ENCODE measurements at regions not wholly inside any gene's neighbourhood (a gene's known extent, or its start where the extent isn't known, plus 50 kb on each side); places are given as distances from the start of the nearest gene placed in this dataset.
"Not testable (repeated sequence)": the region's sequence is repeated elsewhere in the genome, so short reads cannot be mapped to it uniquely, and the experiment has no call there.

DNA sequence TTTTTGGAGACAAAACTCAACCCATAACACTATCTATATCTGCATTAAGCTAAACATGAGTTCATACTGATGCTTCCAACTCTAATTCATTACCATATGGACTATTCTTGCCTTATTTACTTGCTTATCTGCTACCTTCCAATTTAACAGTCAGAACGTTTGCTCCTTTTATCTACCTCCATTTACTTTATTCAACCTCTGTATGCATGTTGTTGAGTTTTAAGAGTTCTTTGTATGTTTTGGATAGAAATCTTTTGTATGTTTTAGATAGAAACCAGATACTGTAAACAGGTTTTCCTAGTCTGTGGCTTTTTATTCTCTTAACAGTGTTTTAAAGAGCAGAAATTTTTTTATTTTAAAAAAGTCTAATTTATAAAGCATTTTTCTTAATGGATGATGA, 542.2 kb upstream of the NDST4 start:
- no peak for DNase-seq
- ChIA-PET POLR2A (no interaction called here), CTCF (no interaction called here)
- no peaks in the 10 kb centered on the region for H3K9me3 Mint-ChIP-seq (ENCODE audit: insufficient read depth)
- H3K36me3 Mint-ChIP-seq (ENCODE audit: low read depth) = no peaks in the 10 kb centered on the region
- H3K27ac Mint-ChIP-seq = no peak overlapping the region
- no peak for ATAC-seq
- no peaks in the 10 kb centered on the region for H3K4me1 Mint-ChIP-seq (ENCODE audit: low read depth)
- H3K27me3 Mint-ChIP-seq (ENCODE audit: low read depth) = no peaks in the 10 kb centered on the region
- H3K4me3 Mint-ChIP-seq = no peak overlapping the region

DNA sequence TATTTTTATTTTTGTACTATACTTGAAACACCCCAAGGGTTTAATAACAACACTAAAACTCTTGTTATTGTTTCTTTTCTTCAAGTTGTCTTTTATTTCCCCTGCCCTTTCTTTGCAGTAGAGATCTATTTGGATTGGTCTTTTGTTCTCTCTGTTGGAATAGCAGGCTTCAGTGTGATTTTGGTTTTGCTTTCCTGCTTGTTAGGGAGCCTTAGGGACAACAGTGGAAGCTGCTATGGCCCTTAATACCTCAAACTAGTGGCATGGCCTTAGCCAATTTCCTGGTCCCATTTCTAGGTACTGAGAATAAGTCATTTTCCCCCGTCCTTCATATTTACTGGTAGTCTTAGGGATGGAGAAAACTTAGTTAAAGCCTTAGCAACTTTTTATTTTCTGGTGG, 535.4 kb upstream of the NDST4 start:
- Mint-ChIP-seq H3K27ac (no peak overlapping the region), H3K27me3 (ENCODE audit: low read depth) (no peaks in the 10 kb centered on the region), H3K4me1 (ENCODE audit: low read depth) (no peaks in the 10 kb centered on the region), H3K36me3 (ENCODE audit: low read depth) (no peaks in the 10 kb centered on the region), H3K9me3 (ENCODE audit: insufficient read depth) (peaks cover 3% of the 10 kb centered on the region), H3K4me3 (no peak overlapping the region)
- ChIA-PET CTCF (no interaction called here), POLR2A (no interaction called here)
- no peak for DNase-seq
- no peak for ATAC-seq

DNA sequence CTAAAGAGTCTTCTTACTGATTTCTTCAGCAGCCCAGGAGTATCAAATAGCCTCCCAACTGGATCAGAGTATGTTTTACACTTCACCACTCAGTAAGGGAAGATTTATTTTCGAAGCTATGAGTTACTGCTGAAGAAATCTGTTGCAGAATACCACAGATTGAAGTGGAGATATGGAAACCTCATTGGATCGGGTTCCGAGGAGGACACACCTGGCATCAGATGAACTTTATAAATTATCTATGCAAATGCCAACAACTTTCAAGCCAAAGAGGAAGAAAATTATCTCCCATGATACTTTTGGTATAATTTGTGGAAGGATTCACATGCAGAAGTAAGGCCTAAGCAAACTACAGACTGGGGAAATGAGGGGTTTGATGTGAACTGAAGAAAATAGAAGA, 515.9 kb upstream of the NDST4 start:
- Mint-ChIP-seq H3K27ac (no peak overlapping the region), H3K4me1 (ENCODE audit: low read depth) (no peaks in the 10 kb centered on the region), H3K27me3 (ENCODE audit: low read depth) (no peaks in the 10 kb centered on the region), H3K9me3 (ENCODE audit: insufficient read depth) (no peaks in the 10 kb centered on the region), H3K36me3 (ENCODE audit: low read depth) (no peaks in the 10 kb centered on the region), H3K4me3 (no peak overlapping the region)
- POLR2A ChIA-PET = no interaction called here
- CTCF ChIA-PET = no interaction called here
- DNase-seq = no peak
- ATAC-seq = no peak

DNA sequence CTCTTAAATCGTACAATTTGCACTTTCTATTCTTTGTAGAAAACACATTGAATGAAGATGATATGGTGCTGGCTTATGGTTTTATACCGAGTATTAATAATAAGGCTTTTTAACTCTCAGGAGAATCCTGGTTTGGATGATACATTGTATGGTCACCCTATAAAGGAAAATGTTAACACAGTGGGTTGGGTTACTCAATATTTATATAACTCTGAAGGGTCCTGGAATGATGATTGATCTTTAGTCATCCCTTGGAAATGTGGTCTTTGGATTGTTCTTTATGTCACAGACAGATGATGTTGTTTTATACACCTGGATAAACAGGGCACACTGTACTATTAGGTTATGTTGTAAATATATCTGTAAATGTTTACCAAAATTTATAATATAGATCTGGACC, 496.2 kb upstream of the NDST4 start:
- no peak for DNase-seq
- Mint-ChIP-seq H3K36me3 (ENCODE audit: low read depth) (no peaks in the 10 kb centered on the region), H3K9me3 (ENCODE audit: insufficient read depth) (no peaks in the 10 kb centered on the region), H3K27me3 (ENCODE audit: low read depth) (no peaks in the 10 kb centered on the region), H3K27ac (no peak overlapping the region), H3K4me3 (no peak overlapping the region), H3K4me1 (ENCODE audit: low read depth) (no peaks in the 10 kb centered on the region)
- ChIA-PET CTCF (no interaction called here), POLR2A (no interaction called here)
- no peak for ATAC-seq

DNA sequence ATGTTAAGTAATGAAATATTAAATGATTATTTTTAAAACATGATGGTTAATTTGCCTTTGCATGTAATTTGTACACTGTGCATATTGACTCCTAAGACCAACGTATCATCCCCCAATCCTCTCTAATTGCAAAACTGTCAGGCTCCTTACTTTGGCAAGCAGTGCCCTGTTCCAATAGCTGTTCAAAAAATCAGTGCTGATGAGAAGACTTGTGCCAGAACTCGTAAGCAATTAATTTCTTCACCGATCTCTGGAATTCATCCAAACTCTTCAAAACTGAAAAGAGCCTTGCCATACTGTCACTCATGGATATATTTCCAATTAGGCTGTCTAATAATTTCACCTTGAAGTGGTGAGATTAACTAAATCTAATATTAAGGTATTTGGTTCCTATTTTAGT, 493.9 kb upstream of the NDST4 start:
- no peaks in the 10 kb centered on the region for H3K36me3 Mint-ChIP-seq (ENCODE audit: low read depth)
- no peaks in the 10 kb centered on the region for H3K4me1 Mint-ChIP-seq (ENCODE audit: low read depth)
- no peaks in the 10 kb centered on the region for H3K9me3 Mint-ChIP-seq (ENCODE audit: insufficient read depth)
- CTCF ChIA-PET = no interaction called here
- H3K27me3 Mint-ChIP-seq (ENCODE audit: low read depth) = no peaks in the 10 kb centered on the region
- POLR2A ChIA-PET = no interaction called here
- H3K4me3 Mint-ChIP-seq = no peak overlapping the region
- no peak overlapping the region for H3K27ac Mint-ChIP-seq
- DNase-seq (no peak), ATAC-seq (no peak)

DNA sequence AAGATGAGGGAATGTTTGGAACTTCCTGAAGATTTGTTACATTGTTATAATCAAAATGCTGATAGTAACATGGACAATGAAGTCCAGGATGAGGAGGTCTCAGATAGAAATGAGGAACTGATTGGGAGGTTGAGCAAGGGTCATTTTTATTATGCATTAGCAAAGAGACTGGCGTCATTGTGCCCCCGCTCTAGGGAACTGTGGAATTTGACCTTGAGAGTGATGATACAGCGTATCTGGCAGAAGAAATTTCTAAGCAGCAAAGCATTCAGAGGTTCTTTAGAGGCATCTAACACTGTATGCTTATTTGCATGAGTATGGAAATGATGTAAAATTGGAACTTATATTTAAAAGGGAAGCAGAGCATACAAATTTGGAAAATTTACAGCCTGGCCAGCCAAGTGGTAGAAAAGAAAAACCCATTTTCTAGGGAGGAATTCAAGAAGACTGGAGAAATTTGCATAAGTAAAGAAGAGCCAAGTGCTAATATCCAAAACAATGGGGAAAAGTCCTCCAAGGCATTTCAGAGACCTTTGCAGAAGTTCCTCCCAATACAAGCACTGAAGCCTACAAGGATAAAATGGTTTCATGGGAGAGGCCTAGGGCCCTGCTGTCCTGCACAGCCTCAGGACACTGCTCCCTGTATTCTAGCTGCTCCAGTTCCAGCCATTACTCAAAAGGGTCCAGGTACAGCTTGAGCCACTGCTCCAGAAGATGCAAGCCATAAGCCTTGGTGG, 483.0 kb upstream of the NDST4 start:
- ChIA-PET CTCF (no interaction called here), POLR2A (no interaction called here)
- Mint-ChIP-seq H3K27ac (no peak overlapping the region), H3K27me3 (ENCODE audit: low read depth) (no peaks in the 10 kb centered on the region), H3K4me3 (no peak overlapping the region), H3K9me3 (ENCODE audit: insufficient read depth) (no peaks in the 10 kb centered on the region), H3K4me1 (ENCODE audit: low read depth) (no peaks in the 10 kb centered on the region), H3K36me3 (ENCODE audit: low read depth) (no peaks in the 10 kb centered on the region)
- DNase-seq (no peak), ATAC-seq (no peak)

DNA sequence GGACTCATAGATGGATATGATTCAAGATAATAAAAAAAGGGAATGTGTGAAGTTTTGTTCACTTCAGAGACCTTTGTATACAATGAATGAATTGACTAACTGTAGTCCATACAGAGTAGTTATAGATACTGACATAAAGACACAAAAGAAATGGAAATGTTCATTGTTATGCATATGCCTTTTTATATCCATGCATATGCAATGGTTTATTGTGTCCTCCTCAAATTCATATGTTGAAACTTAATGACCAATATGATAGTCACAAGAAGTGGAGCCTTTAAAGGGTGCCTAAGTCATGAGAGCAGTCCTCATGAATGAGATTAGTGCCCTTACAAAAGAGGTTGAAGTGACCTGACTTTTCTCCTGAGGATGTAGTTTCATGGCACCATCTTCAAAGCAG, 467.5 kb upstream of the NDST4 start:
- H3K27ac Mint-ChIP-seq = no peak overlapping the region
- ATAC-seq (no peak), DNase-seq (no peak)
- H3K9me3 Mint-ChIP-seq (ENCODE audit: insufficient read depth) = no peaks in the 10 kb centered on the region
- no peaks in the 10 kb centered on the region for H3K27me3 Mint-ChIP-seq (ENCODE audit: low read depth)
- H3K36me3 Mint-ChIP-seq (ENCODE audit: low read depth) = no peaks in the 10 kb centered on the region
- H3K4me1 Mint-ChIP-seq (ENCODE audit: low read depth) = no peaks in the 10 kb centered on the region
- POLR2A ChIA-PET = no interaction called here
- no peak overlapping the region for H3K4me3 Mint-ChIP-seq
- CTCF ChIA-PET = no interaction called here

DNA sequence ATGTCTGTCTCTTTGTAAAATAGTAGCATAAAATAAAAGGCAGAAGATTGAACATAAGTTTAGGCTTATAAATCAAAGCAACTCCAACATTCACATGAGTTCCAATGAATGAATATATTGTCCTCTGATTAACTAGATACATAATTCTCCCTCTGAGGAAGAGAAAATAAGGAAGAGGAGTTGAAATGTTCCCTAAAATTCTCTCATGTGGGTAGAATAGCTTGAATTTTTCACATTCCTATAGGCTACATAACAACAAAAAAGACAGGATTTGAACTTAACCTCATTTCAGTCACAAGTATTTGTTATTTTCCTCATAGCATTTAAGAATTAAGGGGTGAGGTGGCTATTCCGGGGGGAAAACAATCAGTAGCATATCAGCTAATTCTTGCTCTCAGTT, 462.4 kb upstream of the NDST4 start:
- ChIA-PET CTCF (no interaction called here), POLR2A (no interaction called here)
- no peak for ATAC-seq
- Mint-ChIP-seq H3K4me3 (no peak overlapping the region), H3K27ac (no peak overlapping the region), H3K9me3 (ENCODE audit: insufficient read depth) (no peaks in the 10 kb centered on the region), H3K27me3 (ENCODE audit: low read depth) (no peaks in the 10 kb centered on the region), H3K36me3 (ENCODE audit: low read depth) (no peaks in the 10 kb centered on the region), H3K4me1 (ENCODE audit: low read depth) (no peaks in the 10 kb centered on the region)
- no peak for DNase-seq

DNA sequence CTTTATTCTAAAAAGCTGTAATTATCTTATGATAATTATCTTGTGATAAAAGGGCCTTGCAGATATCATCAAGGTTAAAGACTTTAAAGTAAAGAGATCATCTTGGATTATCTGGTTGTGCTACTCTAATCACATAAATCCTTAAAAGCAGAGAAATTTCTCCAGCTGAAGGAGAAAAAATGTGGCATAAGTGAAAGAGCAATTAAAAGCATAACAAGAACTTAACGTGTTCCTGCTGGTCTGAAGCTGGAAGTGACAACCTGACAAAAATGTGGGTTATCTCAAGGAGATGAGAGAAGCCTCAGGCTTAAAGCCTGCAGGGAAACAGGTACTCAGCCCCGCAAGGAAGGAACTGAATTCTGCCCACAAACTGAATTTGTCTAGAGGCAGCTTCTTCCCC, 449.1 kb upstream of the NDST4 start:
- H3K27me3 Mint-ChIP-seq (ENCODE audit: low read depth) = no peaks in the 10 kb centered on the region

DNA sequence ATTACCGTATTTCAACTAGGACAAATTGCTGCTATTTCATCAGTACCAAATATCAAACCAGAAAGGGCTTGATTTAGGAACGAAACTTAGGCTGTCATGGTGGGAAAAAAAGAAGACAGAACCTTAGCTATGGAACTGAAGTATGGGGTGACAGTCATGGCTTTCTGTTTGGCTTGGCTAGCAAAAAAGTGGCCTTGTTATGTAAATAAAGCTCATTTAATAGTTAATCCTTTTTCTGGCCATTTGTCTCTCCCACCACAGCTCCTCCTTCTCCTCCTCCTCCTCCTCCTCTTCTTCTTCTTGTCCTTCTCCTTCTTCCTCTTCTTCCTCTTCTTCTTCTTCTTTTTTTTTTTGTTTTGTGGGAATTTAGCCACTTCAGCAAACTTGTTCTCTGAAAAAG, 434.7 kb upstream of the NDST4 start:
- H3K27me3 Mint-ChIP-seq (ENCODE audit: low read depth) = no peaks in the 10 kb centered on the region
- H3K4me3 Mint-ChIP-seq = no peak overlapping the region
- DNase-seq (no peak), ATAC-seq (no peak)
- no peak overlapping the region for H3K27ac Mint-ChIP-seq
- no peaks in the 10 kb centered on the region for H3K4me1 Mint-ChIP-seq (ENCODE audit: low read depth)
- CTCF ChIA-PET = no interaction called here
- no peaks in the 10 kb centered on the region for H3K9me3 Mint-ChIP-seq (ENCODE audit: insufficient read depth)
- POLR2A ChIA-PET = no interaction called here
- no peaks in the 10 kb centered on the region for H3K36me3 Mint-ChIP-seq (ENCODE audit: low read depth)

More for the DNA sequence above, 449.1 kb upstream of the NDST4 start:
- ATAC-seq = no peak
- no peak for DNase-seq
- CTCF ChIA-PET = no interaction called here
- Mint-ChIP-seq H3K27ac (no peak overlapping the region), H3K9me3 (ENCODE audit: insufficient read depth) (no peaks in the 10 kb centered on the region), H3K4me1 (ENCODE audit: low read depth) (no peaks in the 10 kb centered on the region), H3K36me3 (ENCODE audit: low read depth) (no peaks in the 10 kb centered on the region), H3K4me3 (no peak overlapping the region)
- POLR2A ChIA-PET = no interaction called here

DNA sequence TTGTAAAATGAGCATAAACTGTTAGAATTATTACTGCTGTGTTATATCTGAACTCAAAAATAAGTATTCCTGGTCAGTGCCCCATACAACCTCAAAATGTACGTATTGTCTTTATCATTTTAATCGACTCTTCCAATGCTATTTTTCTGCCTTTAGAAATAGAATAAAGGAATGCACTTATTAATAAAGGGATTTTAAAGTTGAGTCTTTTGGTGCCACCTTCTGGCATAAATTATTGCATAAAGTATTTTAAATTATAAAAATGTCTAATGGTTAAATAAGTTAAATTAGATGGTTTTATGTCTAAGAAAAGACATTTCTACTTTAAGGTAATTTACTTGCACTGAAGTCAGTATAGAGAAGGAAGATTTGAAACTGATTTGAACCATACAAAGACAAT, 424.0 kb upstream of the NDST4 start:
- Mint-ChIP-seq H3K9me3 (ENCODE audit: insufficient read depth) (no peaks in the 10 kb centered on the region), H3K4me3 (no peak overlapping the region), H3K27me3 (ENCODE audit: low read depth) (no peaks in the 10 kb centered on the region), H3K27ac (no peak overlapping the region), H3K36me3 (ENCODE audit: low read depth) (no peaks in the 10 kb centered on the region), H3K4me1 (ENCODE audit: low read depth) (no peaks in the 10 kb centered on the region)
- ChIA-PET CTCF (no interaction called here), POLR2A (no interaction called here)
- DNase-seq = no peak
- no peak for ATAC-seq

DNA sequence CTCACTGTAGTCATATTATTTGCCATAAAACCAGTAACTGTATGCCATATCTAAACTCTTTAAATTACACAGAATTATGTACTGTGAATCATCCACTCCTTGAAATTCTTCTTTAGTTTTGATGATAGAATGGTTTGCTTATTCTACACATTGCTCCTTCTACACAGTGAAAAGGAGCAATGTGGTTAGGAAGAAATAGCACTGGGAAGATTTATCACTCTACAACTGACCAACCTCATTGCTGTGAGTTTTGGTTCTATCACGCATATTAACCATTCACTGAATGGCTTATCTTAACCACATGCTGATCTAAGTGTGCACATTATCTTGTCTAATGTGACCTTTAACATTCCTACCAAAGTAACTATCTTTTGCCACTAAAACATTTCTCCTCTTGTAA, 415.7 kb upstream of the NDST4 start:
- H3K4me3 Mint-ChIP-seq = no peak overlapping the region
- no peaks in the 10 kb centered on the region for H3K9me3 Mint-ChIP-seq (ENCODE audit: insufficient read depth)
- ATAC-seq (no peak), DNase-seq (no peak)
- POLR2A ChIA-PET = no interaction called here
- H3K4me1 Mint-ChIP-seq (ENCODE audit: low read depth) = no peaks in the 10 kb centered on the region
- H3K27ac Mint-ChIP-seq = no peak overlapping the region
- no peaks in the 10 kb centered on the region for H3K27me3 Mint-ChIP-seq (ENCODE audit: low read depth)
- H3K36me3 Mint-ChIP-seq (ENCODE audit: low read depth) = no peaks in the 10 kb centered on the region
- CTCF ChIA-PET = no interaction called here

DNA sequence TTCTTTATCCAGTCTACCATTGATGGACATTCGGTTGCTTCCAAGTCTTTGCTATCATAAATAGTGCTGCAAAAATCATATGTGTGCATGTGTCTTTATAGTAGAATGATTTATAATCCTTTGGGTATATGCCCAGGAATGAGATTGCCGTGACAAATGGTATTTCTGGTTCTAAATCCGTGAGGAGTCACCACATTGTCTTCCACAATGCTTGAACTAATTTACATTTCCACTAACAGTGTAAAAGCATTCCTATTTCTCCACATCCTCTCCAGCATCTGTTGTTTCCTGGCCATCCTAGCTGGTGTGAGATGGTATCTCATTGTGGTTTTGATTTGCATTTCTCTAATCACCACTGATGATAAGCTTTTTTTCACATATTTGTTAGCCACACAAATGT, 406.1 kb upstream of the NDST4 start:
- H3K9me3 Mint-ChIP-seq (ENCODE audit: insufficient read depth); ATAC-seq; CTCF ChIA-PET; H3K4me1 Mint-ChIP-seq (ENCODE audit: low read depth); H3K4me3 Mint-ChIP-seq; H3K27me3 Mint-ChIP-seq (ENCODE audit: low read depth); H3K36me3 Mint-ChIP-seq (ENCODE audit: low read depth); DNase-seq; H3K27ac Mint-ChIP-seq; POLR2A ChIA-PET: not testable (repeated sequence)
